GM19467 (cell line): ENCODE measurements at regions not wholly inside any gene's neighbourhood (a gene's known extent, or its start where the extent isn't known, plus 50 kb on each side); places are given as distances from the start of the nearest gene placed in this dataset.
"Not testable (repeated sequence)": the region's sequence is repeated elsewhere in the genome, so short reads cannot be mapped to it uniquely, and the experiment has no call there.

Experiments used
- ATAC-seq: cut with Tn5 transposase; IDR thresholded peaks from one replicate; pipeline ENCODE4 v1.9.1; 2021; ENCODE audit warnings: mild to moderate bottlenecking, moderate library complexity; ENCODE audit not compliant: unreplicated experiment

DNA sequence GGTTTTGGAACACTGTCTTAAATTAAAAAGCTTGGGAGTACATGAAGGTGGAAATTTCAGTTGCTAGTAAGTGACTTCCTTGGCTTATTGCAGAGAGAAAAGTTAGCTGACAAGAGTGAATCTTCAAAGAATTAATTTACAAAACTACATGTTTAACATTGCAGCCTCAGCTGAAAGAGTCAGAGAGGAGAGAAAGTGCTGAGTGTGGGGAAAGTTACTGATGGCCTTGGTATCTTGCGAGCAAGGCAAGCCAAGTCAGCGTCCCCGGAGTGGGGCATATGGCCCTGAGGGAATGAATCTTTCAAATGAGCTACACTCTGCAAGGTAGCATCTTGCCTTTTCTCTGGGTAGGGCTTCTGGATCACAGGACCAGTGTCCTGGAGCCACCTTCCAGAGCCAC is 131.3 kb downstream of the LPIN1 start:
- ATAC-seq: no peak

- ATAC-seq: not testable (repeated sequence)
These were observed 138.8 kb downstream of the LPIN1 start for GRCh38 chr2:11885253-11885652.

- not testable (repeated sequence) for ATAC-seq
These were observed 140.5 kb downstream of the LPIN1 start for GRCh38 chr2:11886899-11887298.

GRCh38 chr2:11889101-11889850 is 142.8 kb downstream of the LPIN1 start:
- no peak for ATAC-seq

GRCh38 chr2:11889854-11890253 is 143.4 kb downstream of the LPIN1 start:
- ATAC-seq: no peak

DNA sequence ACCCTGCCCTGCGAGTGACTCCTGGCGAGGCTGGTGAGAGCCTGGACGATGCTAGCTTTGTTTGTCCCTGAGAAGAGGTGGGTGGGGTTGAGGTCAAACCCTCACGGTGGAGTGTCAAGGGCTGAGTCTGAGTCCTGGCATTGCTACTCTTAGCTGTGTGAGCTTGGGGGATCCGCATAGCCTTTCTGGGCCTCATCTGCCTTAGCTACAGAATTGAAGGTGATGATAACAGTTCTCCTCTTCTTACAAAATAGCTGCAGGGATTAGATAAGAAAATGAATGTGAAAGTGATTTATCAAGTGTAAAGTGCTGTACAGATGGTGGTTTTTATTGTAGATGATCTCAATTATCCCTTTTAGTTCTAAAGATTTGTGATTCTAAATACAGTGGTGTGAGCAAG is 144.6 kb downstream of the LPIN1 start:
- ATAC-seq: no peak

DNA sequence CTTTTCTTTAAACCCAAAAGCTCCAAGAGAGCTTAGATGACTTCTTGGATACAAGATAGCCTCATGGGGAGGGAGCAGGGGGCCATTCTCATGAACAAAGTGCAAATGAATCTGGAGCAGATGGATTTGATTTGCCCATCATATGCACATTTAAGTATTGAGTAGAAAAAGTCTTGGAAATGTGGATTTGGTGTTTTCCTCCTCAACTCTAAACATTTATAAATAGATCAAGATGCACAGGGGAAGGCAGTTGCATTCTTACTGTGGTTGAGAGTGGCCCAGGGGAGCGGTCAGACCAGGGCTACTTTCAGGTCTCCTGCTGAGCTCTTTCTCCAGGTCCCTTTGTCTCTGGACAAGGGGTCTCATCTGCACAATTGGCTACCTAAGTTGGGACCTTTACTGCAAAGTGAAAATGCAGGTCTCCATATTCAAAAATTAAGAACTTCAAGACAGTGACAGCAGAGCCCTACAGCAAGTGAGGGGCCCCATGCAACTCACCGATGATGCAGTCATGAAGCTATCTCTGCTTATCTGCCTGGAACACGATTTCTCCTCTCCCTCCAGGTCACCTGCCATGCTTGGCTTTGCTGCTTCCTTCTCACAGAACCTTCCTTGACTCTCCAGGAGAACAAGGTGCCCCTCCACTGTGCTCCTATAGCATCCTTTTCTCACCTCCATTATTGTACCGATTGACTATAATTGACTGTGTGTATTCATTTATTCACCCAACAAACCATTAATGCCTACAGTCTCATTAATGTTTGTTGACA is 145.4 kb downstream of the LPIN1 start:
- ATAC-seq: no peak

- ATAC-seq: no peak
These were observed 150.0 kb downstream of the LPIN1 start for GRCh38 chr2:11896386-11896785.

DNA sequence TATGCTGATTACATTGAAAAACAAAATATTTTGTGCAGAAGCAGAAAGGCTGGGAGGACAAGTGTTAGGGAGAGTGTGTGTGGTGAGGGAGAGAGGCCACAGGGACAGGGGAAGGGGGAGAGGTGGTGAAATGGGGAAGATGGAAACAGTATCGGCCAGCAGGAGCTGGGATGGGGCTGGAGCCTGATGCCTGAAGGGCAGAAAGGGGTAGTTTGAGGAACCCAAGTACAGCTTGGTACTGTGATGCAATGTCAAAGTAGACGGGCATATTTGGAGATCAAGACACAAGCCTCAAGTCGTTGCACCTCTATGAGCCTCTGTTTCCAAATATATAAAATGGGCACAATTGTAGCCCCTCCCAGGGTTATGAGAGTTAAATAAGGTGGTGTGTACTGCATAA is 152.1 kb downstream of the LPIN1 start:
- no peak for ATAC-seq

- no peak for ATAC-seq
These were observed 152.9 kb downstream of the LPIN1 start for GRCh38 chr2:11899264-11899818.

DNA sequence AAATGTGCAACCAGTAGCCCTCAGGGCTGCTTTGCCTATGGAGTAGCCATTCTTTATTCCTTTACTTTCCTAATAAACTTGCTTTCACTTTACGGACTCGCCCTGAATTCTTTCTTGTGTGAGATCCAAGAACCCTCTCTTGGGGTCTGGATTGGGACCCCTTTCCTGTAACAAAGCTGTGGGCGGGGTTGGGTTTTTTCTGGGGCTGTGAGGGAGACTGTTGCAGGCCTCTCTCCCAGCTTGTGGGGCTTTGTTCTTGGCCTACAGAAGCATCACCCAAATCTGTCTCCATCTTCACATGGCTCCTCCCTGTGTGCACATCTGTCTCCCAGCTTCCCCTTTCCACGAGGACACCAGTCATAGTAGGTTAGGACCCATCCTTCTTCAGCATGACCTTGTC is 154.5 kb downstream of the LPIN1 start:
- ATAC-seq: not testable (repeated sequence)

- no peak for ATAC-seq
These were observed 155.1 kb downstream of the LPIN1 start for GRCh38 chr2:11901351-11902069.

DNA sequence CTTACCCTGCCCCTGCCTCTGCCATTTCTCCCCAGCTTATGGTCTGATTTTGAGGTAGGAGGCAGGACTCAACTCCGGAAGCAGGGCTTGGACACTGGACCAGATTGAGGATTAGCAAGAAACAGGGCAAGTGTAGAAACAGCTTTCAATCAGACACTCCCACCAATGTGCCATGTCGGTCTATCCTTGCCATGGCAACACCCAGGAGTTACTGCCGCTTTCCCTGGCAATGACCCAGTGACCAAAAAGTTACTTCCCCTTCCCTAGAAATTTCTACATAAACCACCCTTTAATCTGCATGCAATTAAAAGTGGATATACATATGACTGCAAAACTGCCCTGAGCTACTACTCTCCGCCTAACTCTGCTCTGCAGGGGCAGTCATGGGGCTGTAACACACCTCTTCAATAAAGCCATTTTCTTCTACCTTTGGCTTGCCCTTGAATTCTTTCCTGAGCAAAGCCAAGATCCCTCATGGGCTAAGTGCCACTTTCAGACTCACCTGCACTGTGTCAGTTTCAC is 156.7 kb downstream of the LPIN1 start:
- no peak for ATAC-seq

DNA sequence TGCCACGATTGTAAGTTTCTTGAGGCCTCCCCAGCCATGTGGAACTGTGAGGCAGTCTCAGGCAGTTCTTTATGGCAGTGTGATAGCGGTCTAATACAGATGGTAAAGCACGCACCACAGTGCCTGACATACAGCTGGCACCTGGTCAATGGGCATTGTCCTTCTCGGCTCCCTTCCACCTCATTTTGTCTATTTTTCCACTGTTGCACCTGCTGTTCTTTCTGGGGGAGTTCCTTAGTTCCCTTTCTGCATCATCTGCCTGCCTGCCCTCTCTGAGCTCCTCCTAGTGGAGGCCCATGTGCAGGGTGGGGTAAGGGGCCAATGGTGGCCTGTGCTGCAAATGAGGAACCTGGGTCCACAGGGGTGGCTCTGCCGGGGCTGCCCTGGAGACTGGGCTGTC is 157.6 kb downstream of the LPIN1 start:
- no peak for ATAC-seq

GRCh38 chr2:11904941-11905340 is 158.5 kb downstream of the LPIN1 start:
- no peak for ATAC-seq

DNA sequence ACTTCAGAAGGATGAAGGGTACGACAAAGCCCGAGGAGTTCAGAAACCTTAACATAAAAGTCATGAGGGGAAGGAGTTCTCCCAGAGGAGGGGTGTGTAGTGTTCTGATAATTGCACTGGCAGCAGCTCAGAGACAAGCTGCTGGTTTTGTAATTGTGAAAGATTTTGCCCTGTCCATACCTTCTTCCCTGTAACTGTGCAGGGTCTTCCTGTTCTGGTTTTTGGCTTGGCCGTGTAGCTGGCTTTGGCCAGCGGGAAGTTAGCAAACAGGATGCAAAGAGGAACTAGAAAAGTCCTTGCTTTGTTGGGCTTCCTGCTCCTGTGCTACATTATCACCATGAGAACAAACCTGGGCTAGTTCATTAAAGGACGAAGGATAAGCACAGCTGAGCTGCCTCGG is 160.8 kb downstream of the LPIN1 start:
- no peak for ATAC-seq

- ATAC-seq: no peak
These were observed 164.5 kb downstream of the LPIN1 start for GRCh38 chr2:11910971-11911370.

DNA sequence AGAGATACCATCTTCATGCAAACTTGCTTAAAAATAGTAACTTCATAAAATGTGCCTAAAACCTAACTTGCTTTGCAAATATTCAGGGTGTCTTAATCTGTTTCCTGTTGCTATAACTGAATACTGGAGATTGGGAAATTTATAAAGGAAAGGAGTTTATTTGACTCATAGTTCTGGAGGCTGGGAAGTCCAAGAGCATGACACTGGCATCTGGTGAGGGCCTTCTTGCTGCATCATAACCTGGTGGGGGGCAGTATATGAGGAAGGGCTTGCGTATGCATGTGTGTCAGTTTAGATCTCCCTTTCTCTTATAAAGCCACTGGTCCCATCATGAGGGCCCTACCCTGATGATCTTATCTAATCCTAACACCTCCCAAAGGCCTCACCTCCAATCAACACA is 166.5 kb downstream of the LPIN1 start:
- no peak for ATAC-seq

DNA sequence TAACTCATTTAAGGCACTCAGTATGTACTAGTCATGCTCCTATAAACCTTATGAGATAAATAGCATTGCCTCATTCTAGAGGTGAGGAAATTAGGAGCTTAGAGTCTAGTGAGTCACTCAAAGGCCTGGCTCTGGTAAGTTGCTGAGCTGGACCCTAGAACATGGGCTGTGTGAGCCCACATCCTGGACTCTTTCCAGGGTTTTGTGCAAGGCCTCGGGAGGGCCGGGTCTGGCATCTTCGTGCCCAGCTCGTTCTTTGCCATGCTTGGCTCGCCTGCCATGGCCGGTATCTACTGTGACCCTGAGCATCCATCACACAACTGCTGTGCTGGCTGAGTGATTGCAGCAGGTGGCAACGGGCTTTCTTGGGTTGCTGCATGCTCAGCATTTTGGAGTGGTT is 168.0 kb downstream of the LPIN1 start:
- no peak for ATAC-seq

- no peak for ATAC-seq
These were observed 169.2 kb downstream of the LPIN1 start for GRCh38 chr2:11915650-11916049.

DNA sequence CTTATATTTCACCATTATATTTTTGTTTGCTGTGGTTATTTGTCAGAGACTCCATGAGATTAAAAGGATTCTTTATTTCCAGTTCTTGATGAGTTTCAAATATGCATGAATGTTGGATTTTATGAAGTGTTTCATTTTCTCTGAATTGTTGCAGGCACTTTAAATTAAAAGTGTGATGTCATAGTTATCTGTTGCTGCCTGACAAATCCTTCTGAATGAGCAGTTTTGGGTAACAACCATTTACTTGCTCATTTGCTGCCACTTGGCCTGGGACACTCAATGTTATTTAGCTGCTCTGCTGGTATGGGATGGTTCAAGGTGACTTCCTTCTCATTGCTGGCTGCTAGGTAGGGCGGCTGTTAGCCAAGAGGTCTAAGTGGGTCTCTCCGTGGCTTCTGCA is 173.5 kb downstream of the LPIN1 start:
- ATAC-seq: no peak
